GM21367 (cell line): ENCODE measurements at regions not wholly inside any gene's neighbourhood (a gene's known extent, or its start where the extent isn't known, plus 50 kb on each side); places are given as distances from the start of the nearest gene placed in this dataset.
"Not testable (repeated sequence)": the region's sequence is repeated elsewhere in the genome, so short reads cannot be mapped to it uniquely, and the experiment has no call there.

Experiments used
- ATAC-seq: cut with Tn5 transposase; IDR thresholded peaks from one replicate; pipeline ENCODE4 v1.9.1; 2021; ENCODE audit not compliant: unreplicated experiment

DNA sequence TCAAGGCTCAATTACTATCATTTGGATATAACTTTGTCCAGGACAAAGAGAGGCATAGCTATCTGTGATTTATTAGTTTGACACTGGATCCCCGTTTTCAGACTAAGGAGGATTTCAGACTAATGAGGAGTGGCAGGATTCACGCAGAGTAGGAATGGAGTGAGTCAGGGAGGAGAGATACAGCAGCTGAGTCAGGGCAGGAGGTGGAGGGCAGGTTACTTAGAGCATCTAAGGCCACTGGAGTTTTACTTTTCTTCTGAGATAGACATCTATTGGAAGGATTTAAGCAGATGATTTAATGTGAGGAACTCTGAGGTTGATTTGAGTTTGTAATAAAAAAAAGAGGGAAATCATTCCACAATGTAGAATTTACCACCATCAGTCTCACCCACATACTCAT lies 110.6 kb downstream of the RPIA start:
- ATAC-seq: not testable (repeated sequence)

DNA sequence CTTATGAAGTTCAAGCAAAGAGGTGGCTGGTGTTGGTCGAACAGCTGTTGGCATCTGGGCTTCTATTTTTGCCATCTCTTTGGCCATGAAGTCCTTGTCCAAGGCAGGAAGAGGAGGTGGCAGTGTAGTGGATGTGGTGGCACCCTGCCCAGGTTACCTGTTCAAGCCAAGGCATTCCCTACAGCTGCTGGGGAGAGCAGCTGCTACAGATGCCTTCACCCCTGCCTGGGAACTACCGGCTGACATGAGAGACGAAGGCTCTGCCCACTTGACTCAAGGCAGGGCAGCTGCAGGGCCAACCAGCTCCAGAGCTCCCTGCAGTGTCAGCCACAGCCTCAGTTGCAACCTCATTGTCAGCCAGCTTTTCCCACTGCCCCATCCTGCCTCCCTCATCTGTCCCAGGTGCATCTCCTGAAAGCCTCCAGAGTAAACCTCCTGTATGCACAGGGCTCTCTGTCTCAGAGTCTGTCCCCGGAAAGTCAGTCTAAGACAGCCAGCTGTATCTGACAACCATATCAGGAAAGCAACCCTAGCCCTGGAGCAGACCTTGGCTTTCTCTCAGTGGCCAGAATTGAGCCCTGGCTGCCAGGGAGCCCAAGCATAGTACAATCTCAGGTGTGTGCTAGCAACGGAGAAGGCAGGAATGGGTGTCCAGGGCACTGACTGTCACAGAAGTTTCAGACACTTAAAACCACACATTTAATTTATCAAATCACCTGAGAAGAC lies 115.9 kb downstream of the RPIA start:
- ATAC-seq: no peak

- ATAC-seq: no peak
Observed at GRCh38 chr2:88808083-88808482, 116.6 kb downstream of the RPIA start.

GRCh38 chr2:88808652-88809051 lies 117.2 kb downstream of the RPIA start:
- no peak for ATAC-seq

DNA sequence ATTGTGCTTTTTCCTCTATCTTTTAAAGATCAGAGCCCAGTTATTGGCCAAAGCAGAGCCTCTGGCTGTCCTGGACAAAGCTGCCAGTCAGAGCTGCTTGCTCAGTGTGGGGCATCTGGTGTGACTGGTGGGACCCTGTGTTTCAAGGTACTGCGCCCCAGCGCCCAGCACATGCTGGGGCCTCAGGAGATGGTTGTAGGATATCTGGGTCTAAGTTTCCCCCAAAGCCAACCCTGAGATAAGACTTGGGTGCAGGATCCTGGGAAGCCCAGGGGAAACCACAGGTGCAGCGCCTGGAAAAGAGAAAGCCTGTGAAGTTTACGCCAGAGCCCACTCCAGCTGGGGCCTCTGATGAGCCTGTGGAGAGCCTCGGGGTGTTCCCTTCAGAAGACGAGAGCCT lies 117.7 kb downstream of the RPIA start:
- ATAC-seq: no peak

DNA sequence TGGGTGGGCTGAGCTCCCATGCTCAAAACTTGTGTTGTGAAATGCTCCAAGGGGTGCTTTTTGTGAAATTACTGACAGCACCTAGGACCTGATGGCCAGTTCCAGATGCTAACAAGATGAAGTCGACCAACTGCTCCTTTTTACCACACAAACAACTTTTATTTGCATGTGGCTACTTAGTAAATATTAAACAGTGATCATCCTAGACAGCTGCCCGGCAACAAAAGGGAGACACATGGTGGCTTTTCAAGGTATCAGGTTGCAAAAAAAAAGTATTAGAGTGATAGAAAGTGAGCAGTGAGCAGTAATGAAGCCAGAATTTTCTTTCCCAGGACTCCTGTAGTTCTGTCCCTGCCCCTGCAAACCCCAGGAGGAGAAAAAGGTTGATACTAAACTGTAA lies 118.5 kb downstream of the RPIA start:
- no peak for ATAC-seq

GRCh38 chr2:88810488-88810887 lies 119.0 kb downstream of the RPIA start:
- no peak for ATAC-seq

DNA sequence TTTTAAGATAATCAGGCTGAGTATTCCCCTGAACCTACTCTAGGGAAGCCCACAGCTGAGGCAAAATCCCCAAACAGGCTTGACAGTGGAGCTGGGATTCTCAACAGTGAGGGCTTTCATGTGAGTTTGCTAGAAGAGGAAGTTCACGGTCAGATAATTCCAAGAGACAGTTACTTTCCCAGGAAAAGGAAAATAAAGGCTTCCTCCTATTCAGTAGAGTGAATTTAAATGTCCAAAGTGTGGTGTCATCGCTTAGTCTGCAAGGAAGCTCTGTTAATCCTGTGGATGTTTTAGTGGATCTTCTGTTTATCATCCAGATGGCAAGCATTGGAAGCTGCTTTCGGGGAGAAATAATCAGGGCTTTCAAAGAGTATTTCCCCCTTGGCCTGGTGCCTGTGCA lies 119.8 kb downstream of the RPIA start:
- ATAC-seq: no peak

- ATAC-seq: no peak
Observed at GRCh38 chr2:88811681-88812080, 120.2 kb downstream of the RPIA start.

- no peak for ATAC-seq
Observed at GRCh38 chr2:88813612-88814011, 122.1 kb downstream of the RPIA start.

GRCh38 chr2:88815282-88815681 lies 123.8 kb downstream of the RPIA start:
- no peak for ATAC-seq

DNA sequence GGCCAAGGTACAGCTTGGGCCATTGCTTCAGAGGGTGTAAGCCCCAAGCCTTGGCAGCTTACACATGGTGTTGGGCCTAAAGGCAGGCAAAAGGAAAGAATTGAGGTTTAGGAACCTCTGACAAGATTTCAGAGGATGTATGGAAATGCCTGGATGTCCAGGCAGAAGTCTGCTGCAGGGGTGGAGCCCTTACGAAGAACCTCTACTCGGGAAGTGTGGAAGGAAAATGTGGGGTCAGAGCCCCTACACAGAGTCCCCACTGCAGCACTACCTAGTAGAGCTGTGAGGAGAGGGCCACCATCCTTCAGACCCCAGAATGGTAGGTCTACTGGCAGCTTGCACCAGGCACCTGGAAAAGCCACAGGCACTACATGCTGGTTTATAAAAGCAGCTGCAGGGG lies 124.2 kb downstream of the RPIA start:
- no peak for ATAC-seq

DNA sequence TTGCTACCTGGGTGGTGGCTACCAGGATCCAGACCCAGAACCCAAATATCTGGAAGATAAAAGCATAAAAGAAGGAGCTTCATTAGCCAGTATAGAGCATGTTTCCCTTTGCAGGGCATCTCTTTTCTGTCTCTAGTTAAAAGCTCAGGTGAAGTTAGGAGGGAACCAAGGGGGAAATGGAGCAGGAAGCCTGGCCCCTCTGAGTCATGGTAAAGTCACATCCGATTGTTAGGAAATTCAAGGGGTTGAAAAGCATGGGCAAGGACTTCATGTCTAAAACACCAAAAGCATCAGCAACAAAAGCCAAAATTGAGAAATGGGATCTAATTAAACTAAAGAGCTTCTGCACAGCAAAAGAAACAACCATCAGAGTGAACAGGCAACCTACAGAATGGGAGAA lies 126.9 kb downstream of the RPIA start:
- no peak for ATAC-seq

- ATAC-seq: no peak
Observed at GRCh38 chr2:88824951-88825350, 133.5 kb downstream of the RPIA start.

DNA sequence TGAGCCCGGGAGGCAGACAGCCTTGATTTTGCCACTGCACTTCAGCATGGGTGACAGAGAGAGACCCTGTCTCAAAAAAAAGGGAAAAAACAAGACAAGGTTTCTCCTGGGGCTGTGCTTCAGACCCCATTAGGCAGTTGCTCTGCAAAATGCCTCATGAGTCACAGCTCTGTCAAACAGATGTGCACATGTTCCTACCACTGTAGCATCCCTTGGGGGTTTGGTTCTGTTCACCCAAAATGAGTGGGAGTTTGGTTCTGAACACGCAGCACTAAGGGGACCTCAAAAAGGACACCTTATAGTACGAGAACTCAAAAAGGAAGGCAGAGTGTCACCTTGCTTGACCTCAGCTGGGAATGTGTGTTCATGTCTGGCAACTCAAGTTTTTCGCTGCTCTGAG lies 134.9 kb downstream of the RPIA start:
- no peak for ATAC-seq

- no peak for ATAC-seq
Observed at GRCh38 chr2:88827821-88828220, 136.3 kb downstream of the RPIA start.

GRCh38 chr2:88828397-88829137 lies 137.1 kb downstream of the RPIA start:
- no peak for ATAC-seq

GRCh38 chr2:88829607-88830463 lies 138.4 kb downstream of the RPIA start:
- ATAC-seq: no peak

GRCh38 chr2:88831071-88831791 lies 139.8 kb downstream of the RPIA start:
- no peak for ATAC-seq

DNA sequence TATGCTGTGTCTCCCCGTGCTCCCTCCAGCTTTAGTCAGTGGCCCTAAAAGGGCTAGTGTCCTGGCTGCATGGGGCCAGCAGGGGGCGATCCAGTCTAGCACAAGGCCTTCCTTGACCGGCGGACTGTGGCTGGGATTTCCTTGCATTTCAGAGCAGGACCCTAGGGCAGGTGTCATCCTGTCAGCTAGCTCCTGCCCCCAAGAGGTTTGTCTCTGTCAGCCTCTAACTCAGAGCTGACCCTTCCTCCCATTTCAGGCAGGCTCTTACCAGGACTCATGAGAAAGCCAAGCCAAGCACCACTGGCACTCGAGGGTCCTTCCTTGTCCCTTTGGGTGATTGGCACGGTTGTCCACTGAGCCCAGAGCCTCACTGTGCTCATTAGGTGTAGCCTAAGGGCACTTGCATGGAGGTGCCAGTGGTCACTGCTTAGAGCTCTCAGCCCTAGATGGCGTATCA lies 140.3 kb downstream of the RPIA start:
- ATAC-seq: peak; percentile 87
